Keratinocyte (primary cell): ENCODE measurements at regions not wholly inside any gene's neighbourhood (a gene's known extent, or its start where the extent isn't known, plus 50 kb on each side); places are given as distances from the start of the nearest gene placed in this dataset.

Experiments used
- DNase-seq: peaks from one replicate; pipeline ENCODE4 v3.0.0-alpha.2; 2011; ENCODE audit warnings: low read depth, missing footprints, low spot score
- FAIRE-seq: peaks from 2 replicates; lab custom pipeline; 2011; peaks lifted over from hg19 to GRCh38; lab: Jason Lieb, UNC
- H2AFZ ChIP-seq: 2 replicates; pipeline ENCODE4 v1.6.0; 2012; ENCODE audit warnings: low read length, control low read depth, inconsistent platforms; ENCODE audit not compliant: control insufficient read depth
- H3K27ac ChIP-seq: 2 replicates; pipeline ENCODE4 v1.5.1; 2011; ENCODE audit warnings: low read length; ENCODE audit not compliant: control insufficient read depth, insufficient read depth
- H3K27me3 ChIP-seq: 3 replicates; pipeline ENCODE4 v1.6.0; 2011; ENCODE audit warnings: low read length; ENCODE audit not compliant: control insufficient read depth, insufficient read depth; ENCODE audit errors: extremely low read depth
- H3K36me3 ChIP-seq, 2 experiments: 2 replicates in 1 of 2; 3 replicates in 1 of 2; pipeline ENCODE4 v1.5.1; 2011; ENCODE audit warnings: low read length in 2 of 2, mild to moderate bottlenecking in 1 of 2; ENCODE audit not compliant: control insufficient read depth in 2 of 2, insufficient read depth in 2 of 2; ENCODE audit errors: extremely low read depth in 1 of 2
- H3K4me1 ChIP-seq: 3 replicates; pipeline ENCODE4 v1.5.1; 2011; ENCODE audit warnings: low read length; ENCODE audit not compliant: control insufficient read depth, insufficient read depth; ENCODE audit errors: extremely low read depth
- H3K4me2 ChIP-seq: 3 replicates; pipeline ENCODE4 v1.6.0; 2011; ENCODE audit warnings: low read depth, low read length; ENCODE audit not compliant: control insufficient read depth, insufficient read depth; ENCODE audit errors: extremely low read depth
- H3K4me3 ChIP-seq, 3 experiments: fragments of 200-600 bp in 1 of 3; sonication (generic) in 1 of 3; 2 replicates in 2 of 3; 3 replicates in 1 of 3; pipeline ENCODE4 v1.5.1; 2011 to 2016; ENCODE audit warnings: low read length in 3 of 3, mild to moderate bottlenecking in 3 of 3, control low read depth in 2 of 3, inconsistent platforms in 1 of 3, low read depth in 1 of 3, mixed read lengths in 1 of 3, mixed run types in 1 of 3, moderate library complexity in 1 of 3; ENCODE audit not compliant: control insufficient read depth in 2 of 3, insufficient read depth in 2 of 3; ENCODE audit errors: extremely low read depth in 1 of 3
- H3K79me2 ChIP-seq: 2 replicates; pipeline ENCODE4 v1.6.0; 2012; ENCODE audit warnings: low read length; ENCODE audit not compliant: control insufficient read depth, insufficient read depth
- H3K9ac ChIP-seq: 3 replicates; pipeline ENCODE4 v1.6.0; 2011; ENCODE audit warnings: low read length; ENCODE audit not compliant: control insufficient read depth, insufficient read depth; ENCODE audit errors: extremely low read depth
- H3K9me1 ChIP-seq: 3 replicates; pipeline ENCODE4 v1.6.0; 2011; ENCODE audit warnings: low read length; ENCODE audit not compliant: control insufficient read depth, insufficient read depth; ENCODE audit errors: extremely low read depth
- H3K9me3 ChIP-seq: 2 replicates; pipeline ENCODE4 v1.5.1; 2012; ENCODE audit warnings: low read depth, low read length; ENCODE audit not compliant: control insufficient read depth
- H4K20me1 ChIP-seq: 3 replicates; pipeline ENCODE4 v1.6.0; 2011; ENCODE audit warnings: low read length; ENCODE audit not compliant: control insufficient read depth, insufficient read depth; ENCODE audit errors: extremely low read depth
- EZH2 ChIP-seq: IDR thresholded peaks from one replicate; pipeline ENCODE4 v1.6.1; 2012; ENCODE audit warnings: inconsistent platforms, mild to moderate bottlenecking, low read length, moderate library complexity
- dilution Hi-C: fragments of 300-500 bp; cut with MboI; formaldehyde crosslinking; loops from one replicate; pipeline ENCODE4 v1.7.0; 2020; ENCODE audit warnings: low sequenced_read_pairs; ENCODE audit not compliant: extremely low pct_ligation_motif_present
- TF ChIP-seq, protein P1 (sequence below), 3 experiments: IDR thresholded peaks in 1 of 3; conservative IDR thresholded peaks in 1 of 3; optimal IDR thresholded peaks in 1 of 3; 2 replicates in 2 of 3; 3 replicates in 1 of 3; pipeline versions ENCODE3 to v1.5.1; 2011; ENCODE audit warnings: low read length in 3 of 3, mild to moderate bottlenecking in 3 of 3, moderate library complexity in 2 of 3, control low read depth in 1 of 3, inconsistent platforms in 1 of 3; ENCODE audit not compliant: insufficient read depth in 2 of 3; ENCODE audit errors: extremely low read depth in 1 of 3

GRCh38 chr11:134617360-134617759, 205.3 kb upstream of the B3GAT1 start:
- H4K20me1 ChIP-seq: no peaks in the 10 kb centered on the region
- FAIRE-seq (no peak), DNase-seq (no peak)
- H3K79me2 ChIP-seq: no peaks in the 10 kb centered on the region
- H3K9ac ChIP-seq: no peak overlapping the region
- no peak overlapping the region for H3K4me2 ChIP-seq
- dilution Hi-C loops: no loop called here
- no peaks in the 10 kb centered on the region for H3K27me3 ChIP-seq
- no peak overlapping the region for H3K4me3 ChIP-seq
- TF ChIP-seq, protein P1, sequence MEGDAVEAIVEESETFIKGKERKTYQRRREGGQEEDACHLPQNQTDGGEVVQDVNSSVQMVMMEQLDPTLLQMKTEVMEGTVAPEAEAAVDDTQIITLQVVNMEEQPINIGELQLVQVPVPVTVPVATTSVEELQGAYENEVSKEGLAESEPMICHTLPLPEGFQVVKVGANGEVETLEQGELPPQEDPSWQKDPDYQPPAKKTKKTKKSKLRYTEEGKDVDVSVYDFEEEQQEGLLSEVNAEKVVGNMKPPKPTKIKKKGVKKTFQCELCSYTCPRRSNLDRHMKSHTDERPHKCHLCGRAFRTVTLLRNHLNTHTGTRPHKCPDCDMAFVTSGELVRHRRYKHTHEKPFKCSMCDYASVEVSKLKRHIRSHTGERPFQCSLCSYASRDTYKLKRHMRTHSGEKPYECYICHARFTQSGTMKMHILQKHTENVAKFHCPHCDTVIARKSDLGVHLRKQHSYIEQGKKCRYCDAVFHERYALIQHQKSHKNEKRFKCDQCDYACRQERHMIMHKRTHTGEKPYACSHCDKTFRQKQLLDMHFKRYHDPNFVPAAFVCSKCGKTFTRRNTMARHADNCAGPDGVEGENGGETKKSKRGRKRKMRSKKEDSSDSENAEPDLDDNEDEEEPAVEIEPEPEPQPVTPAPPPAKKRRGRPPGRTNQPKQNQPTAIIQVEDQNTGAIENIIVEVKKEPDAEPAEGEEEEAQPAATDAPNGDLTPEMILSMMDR (optimal IDR thresholded peaks at IDR 0.05 in 1 of 3, IDR thresholded peaks at IDR 0.05 in 1 of 3, conservative IDR thresholded peaks at IDR 0.05 in 1 of 3; ENCODE audit: extremely low read depth in 1 of 3, insufficient read depth in 2 of 3, low read length in 3 of 3): no peak
- no peak for TF ChIP-seq EZH2
- H3K27ac ChIP-seq: no peak overlapping the region
- no peaks in the 10 kb centered on the region for H3K9me1 ChIP-seq
- no peaks in the 10 kb centered on the region for H3K4me1 ChIP-seq
- H3K36me3 ChIP-seq: no peaks in the 10 kb centered on the region
- no peak overlapping the region for H2AFZ ChIP-seq
- peaks cover 2% of the 10 kb centered on the region for H3K9me3 ChIP-seq

GRCh38 chr11:134616038-134616437, 204.0 kb upstream of the B3GAT1 start:
- H3K9me1 ChIP-seq: no peaks in the 10 kb centered on the region
- H3K4me3 ChIP-seq: no peak overlapping the region
- DNase-seq: no peak
- H4K20me1 ChIP-seq: no peaks in the 10 kb centered on the region
- H2AFZ ChIP-seq: no peak overlapping the region
- no peak overlapping the region for H3K9ac ChIP-seq
- dilution Hi-C loops: no loop called here
- no peak overlapping the region for H3K4me2 ChIP-seq
- H3K4me1 ChIP-seq: no peaks in the 10 kb centered on the region
- no peaks in the 10 kb centered on the region for H3K36me3 ChIP-seq
- no peak for TF ChIP-seq EZH2
- TF ChIP-seq, protein P1 (optimal IDR thresholded peaks at IDR 0.05 in 1 of 3, IDR thresholded peaks at IDR 0.05 in 1 of 3, conservative IDR thresholded peaks at IDR 0.05 in 1 of 3; ENCODE audit: extremely low read depth in 1 of 3, insufficient read depth in 2 of 3, low read length in 3 of 3): no peak
- no peaks in the 10 kb centered on the region for H3K79me2 ChIP-seq
- H3K9me3 ChIP-seq: peaks cover 2% of the 10 kb centered on the region
- no peak for FAIRE-seq
- no peak overlapping the region for H3K27ac ChIP-seq
- H3K27me3 ChIP-seq: no peaks in the 10 kb centered on the region
